B cell (primary cell): ENCODE measurements at regions not wholly inside any gene's neighbourhood (a gene's known extent, or its start where the extent isn't known, plus 50 kb on each side); places are given as distances from the start of the nearest gene placed in this dataset.

Experiments
- ATAC-seq: fragments of 200-7000 bp; cut with Tn5 transposase; one replicate; pipeline ENCODE4 v1.10.0; 2021; ENCODE audit warnings: low read depth, mild to moderate bottlenecking, moderate number of reproducible peaks, moderate library complexity
- CTCF ChIA-PET: fragments of 350-600 bp; sonication (Branson Sonifier 250); formaldehyde crosslinking; loops from one replicate; lab custom pipeline; 2021; ENCODE audit warnings: antibody characterized with exemption, inconsistent platforms; lab: Charles Lee
- POLR2A ChIA-PET: fragments of 350-600 bp; sonication (Branson Sonifier 250); formaldehyde crosslinking; loops from one replicate; lab custom pipeline; 2021; ENCODE audit warnings: antibody characterized with exemption; lab: Charles Lee
- DNase-seq: peaks from one replicate; pipeline ENCODE4 v3.0.0; 2013
- H2AFZ ChIP-seq: 2 replicates; pipeline ENCODE4 v1.6.1; 2012; ENCODE audit warnings: mild to moderate bottlenecking, low read depth, low read length; ENCODE audit not compliant: insufficient read depth, poor library complexity, severe bottlenecking
- H3K27ac ChIP-seq, 2 donors: 1 replicate in 1 of 2; 2 replicates in 1 of 2; pipeline ENCODE4 v1.5.1; 2012 to 2013; ENCODE audit warnings: low read length in 2 of 2, mild to moderate bottlenecking in 2 of 2, moderate library complexity in 1 of 2
- H3K27me3 ChIP-seq, 4 experiments: fragments of 200-600 bp in 1 of 4; sonication (generic) in 1 of 4; replicated peaks in 1 of 4; 1 replicate in 2 of 4; 2 replicates in 2 of 4; pipeline versions ENCODE4 v1.6.1 to v1.7.0; 2013 to 2016; ENCODE audit warnings: low read length in 3 of 4, mild to moderate bottlenecking in 2 of 4, mixed read lengths in 1 of 4, moderate library complexity in 1 of 4; ENCODE audit not compliant: insufficient read depth in 4 of 4, control insufficient read depth in 3 of 4; ENCODE audit errors: control extremely low read depth in 1 of 4
- H3K36me3 ChIP-seq, 2 experiments: replicated peaks in 1 of 2; 1 replicate in 1 of 2; 2 replicates in 1 of 2; pipeline versions ENCODE4 v1.6.1 to v1.7.1; 2013; ENCODE audit warnings: low read length in 1 of 2; ENCODE audit not compliant: insufficient read depth in 2 of 2, control insufficient read depth in 1 of 2; ENCODE audit errors: control extremely low read depth in 1 of 2, extremely low read depth in 1 of 2
- H3K4me1 ChIP-seq, 2 donors: fragments of 200-600 bp in 1 of 2; sonication (generic) in 1 of 2; 1 replicate in 1 of 2; 2 replicates in 1 of 2; pipeline versions ENCODE4 v1.5.1 to v1.6.1; 2013 to 2017; ENCODE audit warnings: low read length in 2 of 2; ENCODE audit not compliant: control insufficient read depth in 2 of 2, insufficient read depth in 2 of 2
- H3K4me2 ChIP-seq: replicated peaks from 2 replicates; pipeline ENCODE3; 2012; ENCODE audit warnings: mild to moderate bottlenecking, low read depth, low read length; ENCODE audit not compliant: poor library complexity, severe bottlenecking
- H3K4me3 ChIP-seq, 5 experiments: fragments of 200-600 bp in 1 of 5; sonication (generic) in 1 of 5; 1 replicate in 3 of 5; 2 replicates in 2 of 5; pipeline versions ENCODE4 v1.5.1 to v1.7.0; 2011 to 2016; ENCODE audit warnings: low read length in 4 of 5, mild to moderate bottlenecking in 4 of 5, low read depth in 2 of 5, control low read depth in 1 of 5, moderate library complexity in 1 of 5; ENCODE audit not compliant: insufficient read depth in 1 of 5; ENCODE audit errors: control extremely low read depth in 1 of 5, extremely low read depth in 1 of 5
- H3K79me2 ChIP-seq: fragments of 200-600 bp; sonication (generic); one replicate; pipeline ENCODE4 v1.6.0; 2016; ENCODE audit warnings: low read length; ENCODE audit not compliant: control insufficient read depth, insufficient read depth
- H3K9ac ChIP-seq: fragments of 200-600 bp; sonication (generic); 2 replicates; pipeline ENCODE4 v1.6.1; 2017; ENCODE audit warnings: mild to moderate bottlenecking, low read length, moderate library complexity
- H3K9me3 ChIP-seq, 3 donors: one replicate each; pipeline versions ENCODE4 v1.6.1 to v1.7.1; 2013; ENCODE audit warnings: low read length in 2 of 3; ENCODE audit not compliant: control insufficient read depth in 2 of 3, insufficient read depth in 1 of 3; ENCODE audit errors: control extremely low read depth in 1 of 3
- H4K20me1 ChIP-seq: 2 replicates; pipeline ENCODE4 v1.6.0; 2012; ENCODE audit warnings: mild to moderate bottlenecking, low read length; ENCODE audit not compliant: insufficient read depth, control insufficient read depth, poor library complexity, severe bottlenecking
- H3K27ac Mint-ChIP-seq: one replicate; pipeline ENCODE4 v1.8.0; 2021; ENCODE audit warnings: mixed read lengths
- H3K27me3 Mint-ChIP-seq: one replicate; pipeline ENCODE4 v1.8.0; 2021; ENCODE audit warnings: mixed read lengths
- H3K4me1 Mint-ChIP-seq: one replicate; pipeline ENCODE4 v1.8.0; 2021; ENCODE audit warnings: mixed read lengths
- H3K4me3 Mint-ChIP-seq: one replicate; pipeline ENCODE4 v1.8.0; 2021; ENCODE audit warnings: mixed read lengths
- H3K9me3 Mint-ChIP-seq: one replicate; pipeline ENCODE4 v1.8.0; 2022; ENCODE audit warnings: mixed read lengths; ENCODE audit not compliant: insufficient read depth
- CTCF ChIP-seq: fragments of 200-600 bp; IDR thresholded peaks from one replicate; pipeline ENCODE4 v1.8.0; 2022; ENCODE audit warnings: antibody characterized with exemption, mild to moderate bottlenecking
- EZH2 ChIP-seq: IDR thresholded peaks from 2 replicates; pipeline ENCODE4 v1.6.1; 2012; ENCODE audit warnings: borderline replicate concordance, low read depth, mild to moderate bottlenecking, moderate library complexity, low read length; ENCODE audit not compliant: insufficient read depth, poor library complexity, severe bottlenecking
- WGBS: methylation state at CpG from one replicate; pipeline ENCODE4 v1.1.5; 2013; ENCODE audit warnings: missing lambda C conversion rate; ENCODE audit not compliant: insufficient coverage; 5-methylcytosine and 5-hydroxymethylcytosine counted together
- intact Hi-C: fragments of 100-400 bp; cut with micrococcal nuclease; formaldehyde crosslinking; loops from one replicate; pipeline ENCODE4 v1.10.0; 2022

DNA sequence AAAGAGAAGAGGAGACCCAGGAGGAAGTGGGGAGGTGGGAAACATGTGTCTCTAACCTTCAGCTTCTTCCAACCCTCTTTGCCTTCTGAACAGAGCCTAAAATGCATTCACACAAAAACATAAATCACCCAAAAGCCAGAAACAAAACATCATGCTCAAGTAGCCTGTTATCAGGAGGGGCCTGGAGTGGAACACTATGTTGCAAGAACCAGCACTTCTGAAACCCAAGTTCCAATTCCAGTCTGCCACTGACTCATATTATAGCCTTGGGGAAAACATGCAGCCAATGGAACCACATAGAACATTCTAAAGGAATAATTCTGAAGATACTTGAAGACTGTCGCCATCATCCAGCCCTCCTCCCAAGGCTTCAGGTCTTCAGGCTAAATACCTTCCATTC is 169.8 kb upstream of the PLXNC1 start:
- no peaks in the 10 kb centered on the region for H3K4me1 Mint-ChIP-seq
- Histone ChIP-seq H3K27ac (no peak overlapping the region), H2AFZ (no peak overlapping the region), H4K20me1 (no peaks in the 10 kb centered on the region), H3K36me3 (no peaks in the 10 kb centered on the region), H3K4me1 (no peaks in the 10 kb centered on the region), H3K4me2 (no peak overlapping the region), H3K79me2 (no peaks in the 10 kb centered on the region), H3K9ac (no peak overlapping the region), H3K9me3 (no peaks in the 10 kb centered on the region), H3K27me3 (peaks cover 0 to 4% (median 0%) of the 10 kb centered on the region in 4 experiments), H3K4me3 (no peak overlapping the region)
- ChIA-PET POLR2A (interaction anchor here (0.7 kb wide), 1 partner anchor 404 kb away, joined by 4 read pairs; no protein-coding TSS in a partner anchor), CTCF (interaction anchor here (1.0 to 1.4 kb wide), 3 partner anchors 473 to 476 kb away, joined by 4 to 8 read pairs (median 5); no protein-coding TSS in a partner anchor)
- no peak overlapping the region for H3K4me3 Mint-ChIP-seq
- H3K9me3 Mint-ChIP-seq = no peaks in the 10 kb centered on the region
- TF ChIP-seq CTCF (no peak), EZH2 (no peak)
- WGBS = no CpG with 5 or more reads among the region's 1 CpG
- ATAC-seq (no peak), DNase-seq (no peak)
- peaks cover 26% of the 10 kb centered on the region for H3K27me3 Mint-ChIP-seq
- intact Hi-C loops = loop anchor here (2.0 kb wide), 1 partner anchor 476 kb away; no protein-coding TSS in a partner anchor
- no peak overlapping the region for H3K27ac Mint-ChIP-seq

- intact Hi-C loops = loop anchor here (2.0 kb wide), 1 partner anchor 476 kb away; no protein-coding TSS in a partner anchor
- no CpG with 5 or more reads among the region's 2 CpGs for WGBS
- DNase-seq (peak; percentile 27), ATAC-seq (no peak)
- peaks cover 0 to 4% (median 0%) of the 10 kb centered on the region in 4 experiments for H3K27me3 ChIP-seq
- H3K4me2 ChIP-seq = no peak overlapping the region
- TF ChIP-seq CTCF (peak; percentile 35), EZH2 (no peak)
- Mint-ChIP-seq H3K4me1 (no peaks in the 10 kb centered on the region), H3K27me3 (peaks cover 32% of the 10 kb centered on the region), H3K9me3 (no peaks in the 10 kb centered on the region), H3K4me3 (no peak overlapping the region), H3K27ac (no peak overlapping the region)
- no peak overlapping the region for H3K4me3 ChIP-seq
- no peaks in the 10 kb centered on the region for H3K36me3 ChIP-seq
- no peaks in the 10 kb centered on the region for H3K79me2 ChIP-seq
- no peak overlapping the region for H3K27ac ChIP-seq
- no peaks in the 10 kb centered on the region for H3K9me3 ChIP-seq
- H3K4me1 ChIP-seq = no peaks in the 10 kb centered on the region
- ChIA-PET CTCF (interaction anchor here (0.7 to 1.4 kb wide), 5 partner anchors 410 to 986 kb away, joined by 3 to 6 read pairs (median 4); no protein-coding TSS in a partner anchor), POLR2A (interaction anchor here (0.7 kb wide), 1 partner anchor 292 kb away, joined by 4 read pairs; no protein-coding TSS in a partner anchor)
- no peak overlapping the region for H2AFZ ChIP-seq
- no peaks in the 10 kb centered on the region for H4K20me1 ChIP-seq
- H3K9ac ChIP-seq = no peak overlapping the region
These were observed 169.2 kb upstream of the PLXNC1 start for GRCh38 chr12:93979189-93979588.
